ENCODE measurements at regions not wholly inside any gene's neighbourhood (a gene's known extent, or its start where the extent isn't known, plus 50 kb on each side); places are given as distances from the start of the nearest gene placed in this dataset.

- TF ChIP-seq CTCF (conservative IDR thresholded peaks at IDR 0.05 in 1 of 2, IDR thresholded peaks at IDR 0.05 in 1 of 2; ENCODE audit: extremely low read depth in 1 of 2, insufficient read depth in 1 of 2, low read depth in 1 of 2, low read length in 2 of 2) (no peak), EZH2 (IDR thresholded peaks at IDR 0.05; ENCODE audit: borderline replicate concordance, low read length) (no peak)
These were observed 307.1 kb upstream of the PIK3C3 start for GRCh38 chr18:41647914-41648313.
